Gastroesophageal sphincter (tissue), 4 donors: ENCODE measurements at regions not wholly inside any gene's neighbourhood (a gene's known extent, or its start where the extent isn't known, plus 50 kb on each side); places are given as distances from the start of the nearest gene placed in this dataset.
"Not testable (repeated sequence)": the region's sequence is repeated elsewhere in the genome, so short reads cannot be mapped to it uniquely, and the experiment has no call there.

Experiments used
- ATAC-seq: fragments of 150-250 bp; one replicate; pipeline ENCODE4 v1.9.1; 2016; ENCODE audit warnings: mild to moderate bottlenecking, moderate library complexity
- H3K27ac ChIP-seq, 4 donors: fragments of 200-600 bp; sonication (generic) in 3 of 4; 1 replicate in 3 of 4; 2 replicates in 1 of 4; pipeline ENCODE4 v1.5.1; 2016 to 2019
- H3K27me3 ChIP-seq: fragments of 200-600 bp; sonication (generic); one replicate; pipeline ENCODE4 v1.5.1; 2019
- H3K36me3 ChIP-seq, 2 donors: fragments of 200-600 bp; sonication (generic); one replicate each; pipeline ENCODE4 v1.5.1; 2019; ENCODE audit warnings: control low read depth in 1 of 2
- H3K4me1 ChIP-seq, 3 donors: fragments of 200-600 bp; sonication (generic); 1 replicate in 2 of 3; 2 replicates in 1 of 3; pipeline ENCODE4 v1.5.1; 2016 to 2019; ENCODE audit warnings: control low read depth in 2 of 3
- H3K4me3 ChIP-seq, 2 donors: fragments of 200-600 bp; sonication (generic); one replicate each; pipeline ENCODE4 v1.5.1; 2019; ENCODE audit warnings: mild to moderate bottlenecking in 1 of 2, moderate library complexity in 1 of 2
- H3K9me3 ChIP-seq, 3 donors: fragments of 200-600 bp; sonication (generic); one replicate each; pipeline ENCODE4 v1.5.1; 2017 to 2019; ENCODE audit warnings: control low read depth in 2 of 3
- CTCF ChIP-seq, 4 experiments: fragments of 200-600 bp in 2 of 4; fragments of 450-650 bp in 2 of 4; sonication (generic) in 1 of 4; IDR thresholded peaks; one replicate each; pipeline ENCODE4 v1.5.1; 2017 to 2019; ENCODE audit warnings: antibody characterized with exemption in 4 of 4, mild to moderate bottlenecking in 2 of 4, moderate library complexity in 2 of 4
- EP300 ChIP-seq: sonication (generic); formaldehyde crosslinking; IDR thresholded peaks from one replicate; pipeline ENCODE4 v1.6.1; 2017; ENCODE audit warnings: antibody characterized with exemption, mild to moderate bottlenecking
- POLR2A ChIP-seq, 2 donors: fragments of 450-650 bp; IDR thresholded peaks; one replicate each; pipeline ENCODE4 v1.6.1; 2017; ENCODE audit warnings: antibody characterized with exemption in 2 of 2, mild to moderate bottlenecking in 2 of 2, moderate library complexity in 1 of 2
- POLR2AphosphoS5 ChIP-seq: sonication (generic); formaldehyde crosslinking; IDR thresholded peaks from one replicate; pipeline ENCODE4 v1.6.1; 2017; ENCODE audit warnings: antibody characterized with exemption
- WGBS, 2 donors: methylation state at CpG; one replicate each; pipeline ENCODE4 v1.1.5; 2018; ENCODE audit warnings: low coverage in 1 of 2; 5-methylcytosine and 5-hydroxymethylcytosine counted together

- TF ChIP-seq POLR2A (IDR thresholded peaks at IDR 0.05) (no peak), CTCF (IDR thresholded peaks at IDR 0.05) (no peak), EP300 (no peak), POLR2AphosphoS5 (no peak)
- Histone ChIP-seq H3K4me1 (no peaks in the 10 kb centered on the region), H3K27me3 (no peaks in the 10 kb centered on the region), H3K36me3 (no peaks in the 10 kb centered on the region), H3K9me3 (no peaks in the 10 kb centered on the region), H3K4me3 (no peak overlapping the region), H3K27ac (no peak overlapping the region)
- no peak for ATAC-seq
- 54 to 89% methylated on average over 1 of the region's 1 CpG for WGBS, 2 donors
These were observed 1066.0 kb upstream of the CELF2 start for GRCh38 chr10:9951481-9952257.

DNA sequence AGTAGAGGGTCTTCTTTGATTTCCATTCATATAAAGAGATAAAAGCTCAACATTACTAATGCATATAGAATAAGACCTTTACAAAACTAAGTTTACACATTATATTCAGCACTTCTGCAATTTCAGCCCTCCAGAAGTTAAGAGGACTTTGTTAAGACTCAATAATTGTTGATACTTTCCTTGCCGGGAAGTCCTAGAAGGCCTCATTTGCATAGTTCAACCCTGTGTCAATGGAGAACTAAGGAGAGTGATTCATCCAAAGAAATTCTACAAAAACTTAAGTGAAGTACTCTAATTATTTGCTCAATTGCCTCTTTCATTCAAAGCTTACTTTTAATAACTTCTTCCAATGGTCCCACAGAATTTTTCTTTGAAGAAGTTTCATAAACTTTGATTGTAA, 1060.3 kb upstream of the CELF2 start:
- no peak for TF ChIP-seq EP300
- TF ChIP-seq POLR2AphosphoS5: no peak
- TF ChIP-seq CTCF (IDR thresholded peaks at IDR 0.05): no peak
- TF ChIP-seq POLR2A (IDR thresholded peaks at IDR 0.05): no peak
- WGBS, 2 donors: 25 to 83% methylated on average over 1 of the region's 1 CpG
- Histone ChIP-seq H3K4me1 (no peaks in the 10 kb centered on the region), H3K36me3 (no peaks in the 10 kb centered on the region), H3K4me3 (no peak overlapping the region), H3K27ac (no peak overlapping the region), H3K27me3 (no peaks in the 10 kb centered on the region), H3K9me3 (no peaks in the 10 kb centered on the region)
- ATAC-seq: no peak

DNA sequence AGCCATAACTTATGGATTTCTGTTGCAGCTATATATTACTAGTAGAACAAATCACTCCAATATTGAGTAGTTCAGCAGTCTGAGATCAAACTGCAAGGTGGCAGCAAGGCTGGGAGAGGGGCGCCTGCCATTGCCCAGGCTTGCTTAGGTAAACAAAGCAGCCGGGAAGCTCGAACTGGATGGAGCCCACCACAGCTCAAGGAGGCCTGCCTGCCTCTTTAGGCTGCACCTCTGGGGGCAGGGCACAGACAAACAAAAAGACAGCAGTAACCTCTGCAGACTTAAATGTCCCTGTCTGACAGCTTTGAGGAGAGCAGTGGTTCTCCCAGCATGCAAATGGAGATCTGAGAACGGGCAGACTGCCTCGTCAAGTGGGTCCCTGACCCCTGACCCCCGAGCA, 1059.8 kb upstream of the CELF2 start:
- not testable (repeated sequence) for H3K9me3 ChIP-seq, H3K4me1 ChIP-seq, H3K27me3 ChIP-seq, H3K27ac ChIP-seq, ATAC-seq, H3K4me3 ChIP-seq, H3K36me3 ChIP-seq
- 30% methylated on average over 2 of the region's 6 CpGs; no CpG with 5 or more reads in 1 of the 2 donors for WGBS, 2 donors

DNA sequence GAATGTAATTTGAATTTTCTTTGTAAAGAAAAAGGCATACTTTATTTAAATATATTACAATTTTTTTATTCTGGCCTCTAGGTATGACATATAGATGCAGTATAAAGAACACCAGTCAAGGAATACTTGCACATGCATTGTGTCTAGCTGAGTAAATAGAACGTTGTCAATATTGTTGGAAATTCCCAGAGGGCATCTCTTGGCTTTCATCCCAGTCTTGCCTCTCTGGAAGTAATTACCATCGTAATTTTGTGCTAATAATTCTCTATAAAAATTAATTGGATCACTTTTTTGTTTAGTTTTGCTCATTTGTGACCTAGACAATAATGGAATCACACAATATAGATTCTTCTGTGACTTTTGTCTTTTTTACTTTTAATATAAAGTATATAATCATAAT, 1052.3 kb upstream of the CELF2 start:
- Histone ChIP-seq H3K4me3 (no peak overlapping the region), H3K27ac (no peak overlapping the region), H3K4me1 (no peaks in the 10 kb centered on the region), H3K9me3 (no peaks in the 10 kb centered on the region), H3K27me3 (no peaks in the 10 kb centered on the region), H3K36me3 (no peaks in the 10 kb centered on the region)
- TF ChIP-seq POLR2AphosphoS5 (no peak), POLR2A (IDR thresholded peaks at IDR 0.05) (no peak), CTCF (IDR thresholded peaks at IDR 0.05) (no peak), EP300 (no peak)
- ATAC-seq: no peak
- WGBS, 2 donors: 47 to 55% methylated on average over 2 of the region's 2 CpGs

GRCh38 chr10:9986786-9987185, 1030.9 kb upstream of the CELF2 start:
- Histone ChIP-seq H3K27ac (peak overlapping the region; percentile 33 to 68 (median 55)), H3K36me3 (no peaks in the 10 kb centered on the region), H3K4me1 (peaks cover 0 to 2% (median 0%) of the 10 kb centered on the region in 3 donors), H3K9me3 (no peaks in the 10 kb centered on the region), H3K4me3 (no peak overlapping the region), H3K27me3 (no peaks in the 10 kb centered on the region)
- WGBS, 2 donors: 89 to 100% methylated on average over 1 to 3 of the region's 3 CpGs
- TF ChIP-seq POLR2A (IDR thresholded peaks at IDR 0.05): no peak
- no peak for TF ChIP-seq EP300
- no peak for TF ChIP-seq POLR2AphosphoS5
- no peak for TF ChIP-seq CTCF (IDR thresholded peaks at IDR 0.05)
- peak; percentile 70 for ATAC-seq
